GM18520 (cell line): ENCODE measurements at regions not wholly inside any gene's neighbourhood (a gene's known extent, or its start where the extent isn't known, plus 50 kb on each side); places are given as distances from the start of the nearest gene placed in this dataset.

Experiments used
- ATAC-seq: cut with Tn5 transposase; IDR thresholded peaks from one replicate; pipeline ENCODE4 v1.9.1; 2021; ENCODE audit not compliant: unreplicated experiment

DNA sequence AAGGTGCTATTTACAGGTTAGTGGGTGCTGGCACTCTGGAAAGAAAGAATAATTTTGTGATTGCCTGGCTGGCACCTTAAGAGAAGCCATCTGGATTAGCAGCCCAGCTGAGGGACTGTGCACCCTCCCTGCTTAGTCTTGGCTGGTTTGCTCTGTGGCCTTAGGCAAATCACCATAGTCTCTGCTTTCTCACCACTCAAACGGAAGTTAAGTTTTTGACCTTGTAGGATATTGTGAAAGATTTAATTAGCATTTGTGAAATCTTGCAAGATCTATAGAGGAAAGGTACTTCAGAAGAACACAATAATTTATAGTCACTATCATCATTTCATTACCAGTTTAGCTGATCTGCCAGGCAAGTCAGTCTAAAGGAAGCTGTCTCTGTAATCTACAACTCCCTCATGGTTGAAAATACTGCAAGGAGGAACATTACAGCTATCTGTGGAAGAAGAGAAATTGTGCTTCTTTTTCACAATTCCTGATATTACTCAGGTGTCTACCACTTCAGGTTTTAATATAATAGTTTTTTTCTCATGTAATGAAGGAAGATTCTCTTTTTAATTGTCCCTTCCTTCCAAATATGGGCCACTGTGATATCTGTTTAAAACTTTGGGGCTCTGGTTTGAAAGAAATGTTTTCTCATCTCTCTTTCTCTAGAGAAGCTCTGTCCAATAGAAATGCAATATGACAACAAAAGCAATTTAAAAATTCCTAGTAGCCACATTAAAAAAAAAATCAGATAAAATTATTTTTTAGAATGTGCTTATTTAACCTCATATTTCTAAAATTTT, 219.6 kb downstream of the PTEN start:
- ATAC-seq, result peak; percentile 71

DNA sequence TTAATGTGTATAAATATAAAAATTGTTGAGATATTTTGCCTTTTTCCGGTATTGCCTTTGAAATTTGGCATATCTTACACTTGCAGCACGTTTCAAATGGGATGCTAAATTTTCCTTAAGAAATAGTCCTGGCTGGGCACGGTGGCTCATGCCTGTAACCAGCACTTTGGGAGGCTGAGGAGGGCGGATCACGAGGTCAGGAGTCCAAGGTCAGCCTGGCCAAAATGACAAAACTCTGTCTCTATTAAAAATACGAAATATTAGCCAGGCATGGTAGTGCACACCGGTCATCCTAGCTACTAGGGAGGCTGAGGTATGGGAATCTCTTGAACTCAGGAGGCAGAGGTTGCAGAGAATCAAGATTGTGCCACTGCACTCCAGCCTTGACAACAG, 220.2 kb downstream of the PTEN start:
- no peak for ATAC-seq

DNA sequence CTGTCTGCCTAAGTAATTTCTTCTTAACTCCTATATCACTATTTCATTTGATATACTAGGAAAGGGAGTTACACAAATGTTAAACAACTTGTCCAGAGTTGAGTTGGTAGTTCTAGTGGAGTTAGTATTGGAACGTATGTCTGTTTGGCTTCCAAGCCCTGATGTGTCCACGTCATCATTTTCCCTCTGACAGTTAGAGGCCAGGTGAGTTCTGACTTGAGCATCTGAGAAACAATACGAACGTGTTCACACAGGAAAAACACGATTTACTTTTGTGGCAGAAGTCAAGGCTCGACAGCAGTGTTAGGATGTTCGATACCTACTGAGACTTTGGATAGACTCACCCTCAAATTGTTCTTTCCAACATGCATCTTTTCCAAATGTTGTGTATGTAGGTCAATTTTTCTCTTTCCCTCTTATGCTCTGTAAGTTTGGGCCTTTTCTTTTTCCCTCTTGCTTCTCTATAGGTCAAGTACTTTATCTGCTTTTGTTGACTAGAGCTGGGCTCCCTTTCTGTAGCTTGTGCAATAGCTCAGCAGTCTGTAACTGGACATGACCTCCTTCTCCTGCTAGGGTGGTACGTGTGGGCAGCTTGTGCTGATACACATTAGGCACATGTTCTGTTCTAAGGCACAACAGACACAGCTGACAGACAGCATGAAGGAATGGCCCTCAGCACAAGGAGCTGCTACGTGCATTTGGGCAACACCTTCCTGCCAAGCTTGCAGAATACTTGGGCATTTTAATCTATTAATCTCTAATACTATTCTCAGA, 222.9 kb downstream of the PTEN start:
- no peak for ATAC-seq

DNA sequence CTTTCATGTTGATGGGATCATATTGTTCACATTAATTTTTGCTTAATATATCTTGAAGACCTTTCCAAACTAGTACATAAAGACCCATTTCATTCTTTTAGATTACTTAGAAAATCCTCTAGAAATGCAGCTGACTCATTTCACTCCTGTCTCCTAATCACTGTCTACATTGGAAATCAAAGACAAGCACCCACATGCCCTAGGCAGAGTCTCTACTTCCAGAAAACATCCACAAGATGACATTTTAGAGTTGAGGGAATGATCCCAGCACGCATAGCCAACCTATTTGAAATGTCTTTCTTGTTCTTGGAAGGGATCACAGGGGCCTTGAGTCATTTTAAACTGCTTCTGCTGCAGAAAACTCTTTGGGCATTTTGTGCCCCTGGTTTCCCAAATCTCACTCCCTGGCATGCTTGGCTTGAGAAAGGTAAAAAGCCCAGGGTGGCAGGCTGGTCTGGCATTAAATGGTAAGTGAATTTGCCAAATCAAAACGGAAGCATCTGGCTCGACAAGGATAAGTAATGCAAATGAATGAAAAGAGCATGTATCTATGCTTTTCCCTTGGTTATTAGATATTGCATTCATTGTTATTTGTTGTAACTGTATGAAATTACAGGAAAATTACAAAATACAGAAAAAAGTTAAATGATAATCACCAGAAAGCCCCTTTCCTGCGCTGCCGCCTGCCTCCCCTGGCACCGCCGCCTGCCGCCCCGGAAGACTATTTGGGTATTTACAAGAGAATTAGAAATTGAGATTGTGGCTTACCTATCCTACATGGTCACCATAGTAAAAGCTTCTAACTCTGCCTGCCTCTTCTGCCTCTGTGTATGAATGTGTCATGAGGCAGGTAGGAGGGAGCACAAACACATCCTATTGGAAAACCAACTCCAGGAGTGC, 225.3 kb downstream of the PTEN start:
- no peak for ATAC-seq

DNA sequence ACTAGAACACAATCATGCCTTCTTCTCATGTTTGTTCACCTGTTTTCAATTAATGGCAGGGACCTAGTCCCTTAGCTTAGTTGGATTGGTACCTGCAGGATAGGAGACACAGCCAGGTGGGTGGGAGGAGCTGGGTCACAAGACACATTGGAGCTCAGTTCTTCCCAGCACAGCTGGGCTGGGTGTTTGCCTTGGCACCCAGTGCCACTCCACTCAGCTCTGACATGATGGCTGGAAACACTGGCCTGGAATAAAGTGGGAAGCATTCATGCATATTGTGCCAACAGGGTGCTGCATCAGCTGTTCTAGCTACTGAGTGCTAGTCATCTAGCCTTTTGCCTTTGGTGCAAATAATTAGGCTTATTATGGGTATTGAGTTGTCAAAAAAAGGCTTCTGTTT, 226.1 kb downstream of the PTEN start:
- ATAC-seq, result no peak

DNA sequence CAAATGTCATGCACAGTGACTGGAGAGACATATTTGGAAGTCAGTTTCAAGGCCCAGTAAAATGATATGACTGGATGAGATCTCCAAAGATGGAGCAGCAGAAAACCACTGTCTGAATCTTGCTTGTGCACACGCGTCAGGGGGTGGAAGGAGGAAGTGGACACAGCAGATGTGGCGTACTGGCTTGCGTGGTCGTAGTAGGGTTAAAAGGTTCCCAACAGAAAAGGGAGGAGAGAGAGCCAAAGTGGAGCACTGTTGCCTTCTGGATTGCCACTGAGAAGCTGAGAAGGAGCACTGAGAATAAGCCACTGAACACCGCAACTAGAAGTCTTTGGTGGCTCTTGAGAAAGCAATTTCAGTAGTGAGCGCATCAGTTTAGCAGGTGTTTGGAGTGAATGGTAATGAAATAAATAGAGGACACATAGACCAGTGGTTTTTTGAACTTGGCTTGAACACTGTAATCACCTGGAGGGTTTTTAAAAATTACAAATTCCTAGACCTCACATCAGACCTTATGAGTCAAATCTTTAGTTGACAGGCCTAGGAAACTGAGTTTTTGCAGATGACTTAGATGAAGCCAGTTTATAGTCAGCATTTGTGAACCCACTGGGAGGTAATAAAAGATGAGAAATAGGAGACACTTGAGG, 227.3 kb downstream of the PTEN start:
- ATAC-seq, result no peak

DNA sequence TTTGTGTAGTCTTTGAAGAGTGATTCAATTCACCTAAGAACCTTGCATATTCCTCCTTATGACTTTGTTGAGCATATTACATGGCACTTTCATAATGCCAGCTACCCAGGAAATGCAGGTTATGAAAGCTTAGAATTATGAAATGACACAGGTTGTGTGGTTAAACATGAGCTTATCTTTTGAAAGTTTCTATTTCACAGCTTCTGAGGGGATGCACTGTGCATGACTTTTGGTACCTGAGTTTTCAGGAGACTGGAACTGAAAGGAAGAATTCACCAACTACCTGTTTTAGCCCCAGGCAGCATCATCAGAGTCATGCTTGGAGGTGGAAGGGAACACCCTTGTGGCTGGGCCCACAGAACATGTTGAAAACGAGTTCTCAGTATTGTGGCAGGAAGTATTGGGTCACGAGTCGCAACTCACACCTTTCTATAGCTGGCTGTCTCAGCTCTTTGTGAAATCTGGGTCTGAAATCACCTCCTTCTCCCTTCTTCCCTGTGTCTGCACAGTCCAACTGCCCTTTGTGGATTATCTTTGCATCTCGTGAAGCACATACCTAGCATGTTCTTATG, 228.2 kb downstream of the PTEN start:
- peak; percentile 88 for ATAC-seq

DNA sequence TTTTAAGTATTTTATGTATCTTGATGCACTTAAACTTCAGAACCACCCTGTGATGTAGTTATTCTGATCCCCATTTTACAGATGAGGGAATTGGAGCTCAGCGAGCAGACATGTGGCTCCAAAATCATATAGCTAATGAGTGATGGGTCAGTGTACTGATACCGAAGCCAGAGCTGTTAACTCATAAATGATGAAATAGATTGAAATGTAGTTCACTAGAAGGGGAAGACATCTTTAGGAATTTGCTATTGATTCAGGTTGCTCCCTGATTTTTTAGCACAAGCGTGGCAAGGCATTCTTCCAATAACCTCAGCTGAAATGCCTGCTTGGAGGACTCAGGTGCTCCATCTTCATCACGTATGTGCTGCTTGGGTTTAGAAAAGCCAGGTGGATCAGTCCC, 228.8 kb downstream of the PTEN start:
- no peak for ATAC-seq

DNA sequence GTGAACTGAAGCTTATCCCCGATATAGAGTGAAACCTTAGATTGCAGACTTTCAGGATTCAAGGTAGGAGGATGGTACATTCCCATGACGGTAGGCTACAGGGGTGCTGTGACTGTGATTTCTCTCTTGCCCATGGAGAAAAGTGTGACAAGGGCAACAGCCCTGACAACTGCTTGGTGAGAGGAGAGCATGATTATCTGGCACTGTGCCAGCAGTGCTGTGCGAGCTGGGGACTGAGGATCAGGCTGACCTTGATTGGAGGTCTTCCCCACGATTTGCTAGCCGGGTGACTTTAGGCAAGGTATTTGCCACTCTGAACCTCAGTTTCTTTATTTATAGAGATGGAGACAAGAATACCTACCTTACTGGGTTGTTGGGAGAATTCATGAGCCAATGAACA, 229.5 kb downstream of the PTEN start:
- no peak for ATAC-seq

DNA sequence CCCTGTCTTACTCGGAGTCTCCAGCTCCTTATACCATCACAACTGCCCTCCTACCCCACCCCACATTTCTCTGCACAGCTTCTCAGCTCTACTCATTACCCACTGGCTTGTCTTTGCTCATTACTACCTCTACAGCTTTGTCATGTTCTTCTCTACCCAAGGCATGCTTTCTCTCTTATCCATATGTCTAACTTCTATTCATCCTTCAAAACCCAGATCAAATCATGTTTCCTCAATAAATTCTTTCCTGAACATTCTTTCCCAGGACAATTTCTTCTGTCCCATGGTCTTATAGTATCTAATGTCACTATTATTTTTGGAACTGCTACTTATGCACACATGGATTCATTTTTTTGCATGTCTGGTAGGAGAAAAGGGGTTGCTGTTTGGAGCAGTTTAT, 231.4 kb downstream of the PTEN start:
- ATAC-seq, result no peak

DNA sequence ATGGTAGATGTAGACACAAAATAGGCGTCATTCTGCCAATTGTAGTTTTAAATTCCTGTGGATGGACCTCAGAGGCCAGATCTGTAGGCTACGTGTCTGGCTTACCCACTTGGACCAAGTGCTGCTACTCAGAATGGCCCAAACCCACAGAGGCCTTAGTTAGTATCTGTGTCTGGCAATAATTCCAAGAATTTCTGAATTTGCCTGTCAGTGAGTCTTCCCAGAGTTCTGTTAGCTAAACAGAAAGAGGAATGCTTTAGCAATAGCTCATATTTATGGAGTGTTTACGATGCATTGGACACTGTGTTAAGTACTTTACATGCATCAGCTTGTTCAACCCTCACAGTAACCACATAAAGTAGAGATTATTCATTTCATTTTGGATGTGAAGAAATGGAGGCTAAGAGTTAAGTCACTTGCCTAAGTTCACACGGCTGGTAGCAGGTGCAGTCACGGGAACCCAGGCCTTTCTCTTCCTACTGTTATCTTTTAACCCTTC, 231.8 kb downstream of the PTEN start:
- ATAC-seq, result no peak

DNA sequence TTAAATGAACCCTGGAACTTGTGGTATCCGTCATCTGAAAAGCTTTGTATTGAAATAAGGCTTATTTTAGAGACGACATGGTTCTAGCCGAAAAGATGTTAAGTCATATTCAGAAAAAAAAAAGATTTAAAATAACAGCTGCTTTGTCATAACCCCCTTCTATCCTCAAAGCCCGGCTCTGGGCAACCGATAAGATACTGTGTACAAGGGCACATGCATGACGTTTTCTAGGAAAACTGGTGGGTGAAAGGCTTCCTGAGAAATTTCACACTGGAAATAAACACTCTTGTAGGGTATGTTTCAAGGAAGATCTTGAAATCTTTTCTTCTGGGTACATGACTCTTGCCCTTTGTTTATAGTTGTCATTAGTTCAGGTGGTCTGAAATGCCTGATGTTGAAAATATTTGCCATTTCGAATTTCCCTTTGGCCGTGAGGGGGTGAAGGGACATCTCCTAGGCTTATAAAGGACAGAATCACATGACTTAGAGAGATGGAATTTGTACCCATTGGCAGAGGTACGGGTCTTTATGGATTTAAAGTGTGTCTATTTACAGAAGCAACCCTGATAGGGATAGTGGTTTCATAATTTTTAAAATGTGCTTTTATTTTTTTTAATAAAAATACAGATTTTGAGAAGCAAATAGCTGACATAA, 232.5 kb downstream of the PTEN start:
- no peak for ATAC-seq

DNA sequence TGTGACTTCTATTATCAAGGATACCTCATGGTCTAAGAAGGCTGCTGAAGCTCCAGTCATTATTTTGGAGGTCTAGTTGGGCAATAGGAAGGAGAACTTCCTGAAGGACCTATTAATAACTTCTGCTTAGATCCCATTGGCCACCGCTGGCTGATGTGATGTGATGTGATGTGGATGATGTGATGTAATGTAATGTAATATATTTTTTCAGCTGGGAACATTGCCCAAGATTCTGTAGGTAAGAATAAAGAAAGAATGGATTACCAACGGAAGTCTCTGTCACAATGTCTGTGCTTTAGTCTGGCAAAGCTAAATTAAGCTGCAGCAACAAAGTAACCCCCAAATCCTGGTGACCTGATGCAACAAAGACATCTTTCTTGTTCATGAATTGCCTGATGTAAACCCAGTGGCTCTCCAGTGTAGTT, 233.7 kb downstream of the PTEN start:
- ATAC-seq, result no peak

DNA sequence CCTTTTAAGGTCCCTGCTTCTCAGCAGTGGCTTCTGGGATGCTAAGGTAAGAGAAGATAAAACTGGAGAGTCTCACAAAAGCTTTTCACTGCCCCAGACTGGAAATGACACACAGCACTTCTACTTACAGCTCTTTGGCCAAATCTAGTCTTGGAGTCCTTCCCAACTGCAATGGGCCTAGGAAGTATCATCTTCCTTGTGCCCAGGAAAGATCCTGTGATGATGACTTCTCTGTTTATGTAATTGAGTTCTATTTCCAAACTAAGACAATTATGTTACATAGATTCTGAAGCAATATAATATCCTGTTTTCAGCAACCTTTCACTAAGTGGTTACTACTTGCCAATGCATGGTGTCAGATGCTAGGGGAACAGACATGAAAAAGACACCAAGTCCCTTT, 234.1 kb downstream of the PTEN start:
- ATAC-seq, result no peak

DNA sequence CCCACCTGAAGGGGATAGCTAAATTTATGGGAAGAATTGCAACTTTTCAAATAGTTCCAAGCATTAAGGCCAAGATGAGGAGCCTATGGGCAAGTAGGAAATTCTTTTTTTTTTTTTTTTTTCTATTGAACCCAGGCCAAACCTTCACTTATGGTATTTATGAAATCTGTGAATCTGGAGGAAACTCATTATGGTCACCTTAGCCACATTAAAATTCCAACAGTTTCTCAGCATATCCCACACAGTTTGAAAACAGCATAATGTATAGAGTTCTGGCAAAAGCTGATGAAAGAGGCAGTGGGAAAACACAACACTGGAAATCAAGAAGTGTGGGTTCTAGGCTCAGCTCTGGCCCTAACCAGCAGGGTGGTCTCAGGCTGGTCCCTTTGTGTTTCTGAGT, 236.9 kb downstream of the PTEN start:
- ATAC-seq, result no peak

DNA sequence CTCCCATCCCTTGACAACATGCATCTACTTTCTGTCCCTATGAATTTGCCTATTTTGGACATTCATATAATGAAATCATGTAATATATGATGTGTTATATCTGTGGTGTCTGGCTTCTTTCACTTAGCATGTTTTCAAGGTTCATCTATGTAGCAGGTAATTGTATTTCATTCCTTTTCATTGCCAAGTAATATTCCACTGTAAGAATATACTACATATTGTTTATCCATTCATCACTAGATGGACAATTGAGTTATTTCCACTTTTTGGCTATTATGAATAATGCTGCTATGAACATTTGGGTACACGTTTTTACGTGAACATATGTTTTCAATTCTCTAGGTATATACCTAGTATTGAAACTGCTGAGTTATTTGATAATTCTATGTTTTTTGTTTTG, 238.2 kb downstream of the PTEN start:
- no peak for ATAC-seq

DNA sequence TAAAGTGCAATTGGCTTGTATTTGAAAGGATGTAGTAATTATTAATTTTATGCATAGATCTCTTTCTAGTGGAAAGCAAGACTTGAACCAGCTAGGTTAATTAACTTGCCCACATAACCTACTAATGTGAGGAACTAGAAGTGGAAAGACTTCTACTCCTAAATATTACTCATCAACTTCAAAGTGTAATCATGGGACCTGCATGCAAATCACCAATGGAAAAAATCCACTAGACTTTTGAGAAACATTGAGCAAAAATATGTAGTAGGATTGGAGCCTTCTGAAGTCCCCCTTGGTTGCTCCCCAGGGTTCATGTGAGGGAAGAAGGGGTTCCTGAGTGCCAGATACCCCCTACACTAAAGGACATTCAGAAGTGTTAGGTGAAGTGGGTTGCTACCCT, 240.2 kb downstream of the PTEN start:
- ATAC-seq, result no peak

DNA sequence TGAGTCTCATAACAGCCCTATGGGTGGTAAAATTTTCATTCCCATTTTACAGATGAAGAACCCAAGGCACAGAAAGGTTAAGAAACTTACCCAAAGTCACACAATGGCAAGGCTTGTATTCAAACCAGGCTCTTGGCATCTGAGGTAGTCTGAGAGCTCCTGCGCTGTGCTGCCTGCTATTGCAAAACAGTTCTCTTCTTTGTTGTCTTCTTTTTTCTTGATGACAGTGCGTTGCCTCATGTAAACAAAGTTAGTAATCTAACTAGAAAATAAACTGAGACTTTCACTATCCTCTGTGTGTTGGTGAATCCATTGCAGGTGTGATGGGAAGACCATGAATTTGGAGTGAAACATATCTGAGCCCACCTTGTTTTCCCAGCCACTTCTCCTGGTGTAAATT, 240.8 kb downstream of the PTEN start:
- no peak for ATAC-seq

DNA sequence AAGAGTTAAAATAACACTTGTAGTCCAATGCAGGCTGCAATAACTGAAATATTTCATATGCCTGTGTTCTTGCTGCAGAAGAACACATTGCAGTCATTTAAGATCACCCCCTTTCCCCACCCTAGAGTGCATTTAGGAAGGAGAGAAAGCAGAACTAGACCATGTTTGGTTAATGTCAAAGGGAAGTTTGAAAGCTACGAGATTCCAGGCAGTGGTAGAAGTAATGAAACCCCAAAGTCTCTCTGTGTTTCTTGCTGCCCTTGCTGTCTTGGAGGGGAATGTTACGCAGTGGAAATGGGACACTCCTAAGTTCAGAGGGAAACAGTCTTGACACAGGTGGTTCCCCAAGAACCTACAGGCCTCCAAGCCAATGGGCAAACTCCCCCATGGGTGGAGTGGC, 242.9 kb downstream of the PTEN start:
- ATAC-seq, result no peak
